ENCODE measurements at regions not wholly inside any gene's neighbourhood (a gene's known extent, or its start where the extent isn't known, plus 50 kb on each side); places are given as distances from the start of the nearest gene placed in this dataset.

DNA sequence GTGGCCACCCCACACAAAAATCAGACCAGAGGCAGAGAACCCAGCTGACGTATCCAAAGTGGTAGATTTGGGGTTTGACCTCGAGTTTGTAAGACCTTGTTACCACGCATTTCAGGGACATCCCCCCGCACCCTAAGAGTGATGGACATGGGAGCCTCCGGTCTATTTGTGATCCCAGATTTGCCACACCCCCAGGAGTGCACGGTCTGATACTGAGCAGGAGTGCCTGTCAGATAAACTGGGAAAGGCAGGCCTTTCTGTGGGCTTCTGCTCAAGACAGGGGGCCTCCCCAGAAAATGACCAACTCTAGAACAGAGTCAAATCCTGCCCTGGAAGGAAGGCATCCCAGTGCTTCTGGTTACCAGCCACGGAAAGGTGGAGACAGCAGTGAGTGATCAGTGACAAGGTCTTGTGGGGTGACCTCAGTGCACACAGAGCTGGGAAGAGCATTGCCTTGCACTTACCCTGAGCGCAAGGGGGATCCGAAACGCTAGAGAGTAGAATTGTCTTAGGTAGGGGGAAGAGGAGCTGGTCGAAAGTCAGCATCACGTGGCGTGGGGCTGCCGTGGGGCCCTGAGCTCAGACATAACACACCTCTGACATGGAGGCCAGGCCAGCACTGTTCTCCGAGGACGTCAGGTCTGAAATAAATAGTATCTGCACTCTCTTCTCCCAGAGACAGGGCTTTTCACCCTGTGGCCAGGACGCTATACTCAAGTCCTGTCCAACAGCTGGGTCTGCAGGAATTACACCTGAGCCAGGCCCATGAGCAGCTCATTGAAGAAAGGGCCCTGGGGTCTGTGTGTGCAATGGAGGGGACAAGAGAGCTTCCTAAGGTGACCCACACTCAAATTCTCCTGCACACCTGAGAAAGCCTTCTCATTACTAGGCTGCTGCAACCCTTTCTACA is 242.4 kb upstream of the SALL3 start:
- no peak overlapping the region for H3K27ac ChIP-seq (ENCODE audit: insufficient read depth, low read length)
- no peak for DNase-seq (ENCODE audit: low read depth in 2 of 2)
- H3K36me3 ChIP-seq (ENCODE audit: control insufficient read depth, insufficient read depth, low read length), result no peaks in the 10 kb centered on the region
- no peaks in the 10 kb centered on the region for H3K9me3 ChIP-seq (ENCODE audit: control insufficient read depth, insufficient read depth, low read depth, low read length)
- TF ChIP-seq EZH2 (IDR thresholded peaks at IDR 0.05; ENCODE audit: low read length, missing control alignments), result no peak
- TF ChIP-seq, protein P1, sequence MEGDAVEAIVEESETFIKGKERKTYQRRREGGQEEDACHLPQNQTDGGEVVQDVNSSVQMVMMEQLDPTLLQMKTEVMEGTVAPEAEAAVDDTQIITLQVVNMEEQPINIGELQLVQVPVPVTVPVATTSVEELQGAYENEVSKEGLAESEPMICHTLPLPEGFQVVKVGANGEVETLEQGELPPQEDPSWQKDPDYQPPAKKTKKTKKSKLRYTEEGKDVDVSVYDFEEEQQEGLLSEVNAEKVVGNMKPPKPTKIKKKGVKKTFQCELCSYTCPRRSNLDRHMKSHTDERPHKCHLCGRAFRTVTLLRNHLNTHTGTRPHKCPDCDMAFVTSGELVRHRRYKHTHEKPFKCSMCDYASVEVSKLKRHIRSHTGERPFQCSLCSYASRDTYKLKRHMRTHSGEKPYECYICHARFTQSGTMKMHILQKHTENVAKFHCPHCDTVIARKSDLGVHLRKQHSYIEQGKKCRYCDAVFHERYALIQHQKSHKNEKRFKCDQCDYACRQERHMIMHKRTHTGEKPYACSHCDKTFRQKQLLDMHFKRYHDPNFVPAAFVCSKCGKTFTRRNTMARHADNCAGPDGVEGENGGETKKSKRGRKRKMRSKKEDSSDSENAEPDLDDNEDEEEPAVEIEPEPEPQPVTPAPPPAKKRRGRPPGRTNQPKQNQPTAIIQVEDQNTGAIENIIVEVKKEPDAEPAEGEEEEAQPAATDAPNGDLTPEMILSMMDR (conservative IDR thresholded peaks at IDR 0.05 in 1 of 2, IDR thresholded peaks at IDR 0.05 in 1 of 2; ENCODE audit: low read depth in 1 of 2, low read length in 2 of 2), result no peak
- no peaks in the 10 kb centered on the region for H3K4me1 ChIP-seq (ENCODE audit: control insufficient read depth, extremely low read depth, insufficient read depth, low read length)
- H3K79me2 ChIP-seq (ENCODE audit: control insufficient read depth, insufficient read depth, low read length), result no peaks in the 10 kb centered on the region
- no peak overlapping the region for H3K4me2 ChIP-seq (ENCODE audit: extremely low read depth, insufficient read depth, low read length)
- H4K20me1 ChIP-seq (ENCODE audit: control insufficient read depth, extremely low read depth, insufficient read depth, low read length), result no peaks in the 10 kb centered on the region
- no peak overlapping the region for H3K4me3 ChIP-seq (replicated peaks in 1 of 4; ENCODE audit: control extremely low read depth in 1 of 4, insufficient read depth in 1 of 4, low read depth in 3 of 4, low read length in 4 of 4)
- no peak overlapping the region for H2AFZ ChIP-seq (ENCODE audit: low read length)
- H3K27me3 ChIP-seq (ENCODE audit: control insufficient read depth, insufficient read depth, low read length), result no peaks in the 10 kb centered on the region
- no peak overlapping the region for H3K9ac ChIP-seq (ENCODE audit: insufficient read depth, low read length)

DNA sequence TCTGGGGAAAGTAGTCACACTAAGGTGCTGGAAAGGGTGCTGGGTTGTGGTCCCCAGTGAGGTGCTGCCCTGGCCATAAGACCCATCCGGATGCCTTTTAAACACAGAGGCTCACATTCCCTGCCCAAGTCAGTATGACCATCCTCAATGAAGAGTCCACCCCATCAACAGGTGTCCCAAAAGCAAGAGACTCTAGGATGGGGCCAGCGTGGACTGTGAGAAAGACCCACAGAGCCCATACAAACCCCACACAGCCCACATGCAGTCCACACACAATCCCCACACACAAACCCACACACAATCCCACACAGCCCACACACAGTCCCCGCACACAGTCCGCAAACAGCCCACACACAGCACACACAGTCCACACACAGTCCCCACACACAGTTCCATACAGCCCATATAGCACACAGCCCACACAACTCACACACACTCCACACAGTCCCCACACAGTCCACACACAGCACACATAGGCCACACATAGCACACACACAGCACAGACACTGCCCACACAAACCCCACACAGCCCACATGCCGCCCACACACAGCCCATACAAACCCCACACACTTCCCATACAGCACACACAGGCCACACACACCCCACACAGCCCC is 241.4 kb upstream of the SALL3 start:
- no peak overlapping the region for H3K9ac ChIP-seq (ENCODE audit: insufficient read depth, low read length)
- no peaks in the 10 kb centered on the region for H3K79me2 ChIP-seq (ENCODE audit: control insufficient read depth, insufficient read depth, low read length)
- H3K4me1 ChIP-seq (ENCODE audit: control insufficient read depth, extremely low read depth, insufficient read depth, low read length), result no peaks in the 10 kb centered on the region
- H3K4me3 ChIP-seq (replicated peaks in 1 of 4; ENCODE audit: control extremely low read depth in 1 of 4, insufficient read depth in 1 of 4, low read depth in 3 of 4, low read length in 4 of 4), result no peak overlapping the region
- H3K4me2 ChIP-seq (ENCODE audit: extremely low read depth, insufficient read depth, low read length), result no peak overlapping the region
- DNase-seq (ENCODE audit: low read depth in 2 of 2), result no peak
- H4K20me1 ChIP-seq (ENCODE audit: control insufficient read depth, extremely low read depth, insufficient read depth, low read length), result no peaks in the 10 kb centered on the region
- H3K9me3 ChIP-seq (ENCODE audit: control insufficient read depth, insufficient read depth, low read depth, low read length), result no peaks in the 10 kb centered on the region
- H3K36me3 ChIP-seq (ENCODE audit: control insufficient read depth, insufficient read depth, low read length), result no peaks in the 10 kb centered on the region
- TF ChIP-seq, protein P1 (conservative IDR thresholded peaks at IDR 0.05 in 1 of 2, IDR thresholded peaks at IDR 0.05 in 1 of 2; ENCODE audit: low read depth in 1 of 2, low read length in 2 of 2), result no peak
- no peak for TF ChIP-seq EZH2 (IDR thresholded peaks at IDR 0.05; ENCODE audit: low read length, missing control alignments)
- H2AFZ ChIP-seq (ENCODE audit: low read length), result no peak overlapping the region
- no peak overlapping the region for H3K27ac ChIP-seq (ENCODE audit: insufficient read depth, low read length)
- no peaks in the 10 kb centered on the region for H3K27me3 ChIP-seq (ENCODE audit: control insufficient read depth, insufficient read depth, low read length)

DNA sequence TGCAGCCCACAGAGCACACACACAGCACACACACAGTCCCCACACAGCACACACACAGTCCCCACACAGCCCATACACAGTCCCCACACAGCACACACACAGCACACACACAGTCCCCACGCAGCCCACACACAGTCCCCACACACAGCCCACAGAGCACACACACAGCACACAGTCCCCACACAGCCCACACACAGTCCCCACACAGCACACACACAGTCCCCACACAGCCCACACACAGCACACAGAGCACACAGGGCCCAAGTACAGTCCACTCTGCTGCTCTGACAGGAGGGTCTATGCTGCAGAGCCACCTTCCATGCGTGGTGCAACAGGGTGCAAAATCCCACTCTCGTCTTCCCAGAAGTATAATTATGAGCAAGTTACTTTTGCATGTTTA is 240.5 kb upstream of the SALL3 start:
- Histone ChIP-seq H2AFZ (ENCODE audit: low read length) (no peak overlapping the region), H3K27ac (ENCODE audit: insufficient read depth, low read length) (no peak overlapping the region), H3K27me3 (ENCODE audit: control insufficient read depth, insufficient read depth, low read length) (no peaks in the 10 kb centered on the region), H3K9ac (ENCODE audit: insufficient read depth, low read length) (no peak overlapping the region), H3K4me3 (replicated peaks in 1 of 4; ENCODE audit: control extremely low read depth in 1 of 4, insufficient read depth in 1 of 4, low read depth in 3 of 4, low read length in 4 of 4) (no peak overlapping the region), H3K9me3 (ENCODE audit: control insufficient read depth, insufficient read depth, low read depth, low read length) (no peaks in the 10 kb centered on the region), H3K4me2 (ENCODE audit: extremely low read depth, insufficient read depth, low read length) (no peak overlapping the region), H3K36me3 (ENCODE audit: control insufficient read depth, insufficient read depth, low read length) (no peaks in the 10 kb centered on the region), H3K79me2 (ENCODE audit: control insufficient read depth, insufficient read depth, low read length) (no peaks in the 10 kb centered on the region), H4K20me1 (ENCODE audit: control insufficient read depth, extremely low read depth, insufficient read depth, low read length) (no peaks in the 10 kb centered on the region), H3K4me1 (ENCODE audit: control insufficient read depth, extremely low read depth, insufficient read depth, low read length) (no peaks in the 10 kb centered on the region)
- no peak for TF ChIP-seq EZH2 (IDR thresholded peaks at IDR 0.05; ENCODE audit: low read length, missing control alignments)
- TF ChIP-seq, protein P1 (conservative IDR thresholded peaks at IDR 0.05 in 1 of 2, IDR thresholded peaks at IDR 0.05 in 1 of 2; ENCODE audit: low read depth in 1 of 2, low read length in 2 of 2), result no peak
- no peak for DNase-seq (ENCODE audit: low read depth in 2 of 2)

Data from fibroblast of lung (primary cell).